Stomach smooth muscle (tissue), 2 donors: ENCODE measurements at regions not wholly inside any gene's neighbourhood (a gene's known extent, or its start where the extent isn't known, plus 50 kb on each side); places are given as distances from the start of the nearest gene placed in this dataset.
"Not testable (repeated sequence)": the region's sequence is repeated elsewhere in the genome, so short reads cannot be mapped to it uniquely, and the experiment has no call there.

ENCODE experiments used
- H3K27ac ChIP-seq: one replicate; pipeline ENCODE4 v1.7.0; 2013; ENCODE audit warnings: mild to moderate bottlenecking, low read length, inconsistent platforms
- H3K27me3 ChIP-seq, 2 donors: one replicate each; pipeline ENCODE4 v1.7.0; 2013; ENCODE audit warnings: low read length in 2 of 2; ENCODE audit not compliant: insufficient read depth in 2 of 2, control insufficient read depth in 1 of 2
- H3K36me3 ChIP-seq, 2 donors: one replicate each; pipeline ENCODE4 v1.7.0; 2013; ENCODE audit warnings: low read length in 2 of 2; ENCODE audit not compliant: control insufficient read depth in 2 of 2, insufficient read depth in 2 of 2
- H3K4me1 ChIP-seq: one replicate; pipeline ENCODE4 v1.7.0; 2013; ENCODE audit warnings: low read length; ENCODE audit not compliant: control insufficient read depth, insufficient read depth
- H3K4me3 ChIP-seq, 2 donors: one replicate each; pipeline ENCODE4 v1.7.0; 2013; ENCODE audit warnings: low read length in 2 of 2
- H3K9ac ChIP-seq, 2 donors: one replicate each; pipeline ENCODE4 v1.7.0; 2013; ENCODE audit warnings: low read length in 2 of 2, mild to moderate bottlenecking in 1 of 2
- H3K9me3 ChIP-seq, 2 donors: one replicate each; pipeline ENCODE4 v1.7.0; 2013; ENCODE audit warnings: low read length in 2 of 2; ENCODE audit not compliant: control insufficient read depth in 2 of 2
- donor health status: healthy.
- donor health status: Pancreatic carcinoma.

DNA sequence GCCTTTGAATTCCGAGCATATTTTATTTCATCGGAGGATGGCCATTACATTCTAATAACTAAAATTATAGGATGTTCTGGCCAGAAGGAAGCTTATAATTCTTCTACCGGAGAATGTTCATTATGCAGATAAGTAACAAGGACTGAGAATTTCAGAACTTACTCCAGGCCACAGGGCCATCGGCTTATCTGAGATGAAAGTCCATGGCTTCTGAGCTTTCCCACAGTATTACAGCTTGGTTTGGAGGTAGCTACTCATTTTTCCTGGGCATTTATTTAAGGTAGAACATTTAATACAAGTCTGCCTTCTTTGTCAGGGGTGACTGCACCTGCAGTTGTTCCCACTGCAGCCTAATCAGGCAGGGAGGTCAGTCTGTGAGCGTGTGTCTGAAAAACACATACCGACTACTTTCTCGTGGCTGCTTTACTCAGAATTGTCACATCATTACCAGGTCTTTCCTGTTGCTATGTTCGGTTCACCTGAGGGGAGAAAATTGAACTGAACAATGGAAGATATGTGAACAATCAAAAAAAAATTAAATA is 219.7 kb upstream of the CPHXL start:
- Histone ChIP-seq H3K4me3 (no peak overlapping the region), H3K27ac (no peak overlapping the region), H3K9ac (no peak overlapping the region), H3K4me1 (no peaks in the 10 kb centered on the region), H3K9me3 (no peaks in the 10 kb centered on the region), H3K36me3 (no peaks in the 10 kb centered on the region), H3K27me3 (no peaks in the 10 kb centered on the region)

GRCh38 chr16:75947626-75948239 is 221.4 kb upstream of the CPHXL start:
- Histone ChIP-seq H3K9ac (no peak overlapping the region), H3K9me3 (no peaks in the 10 kb centered on the region), H3K27ac (no peak overlapping the region), H3K4me3 (no peak overlapping the region), H3K27me3 (no peaks in the 10 kb centered on the region), H3K4me1 (no peaks in the 10 kb centered on the region), H3K36me3 (no peaks in the 10 kb centered on the region)

- H3K27me3 ChIP-seq = no peaks in the 10 kb centered on the region
- no peak overlapping the region for H3K9ac ChIP-seq
- no peaks in the 10 kb centered on the region for H3K4me1 ChIP-seq
- no peaks in the 10 kb centered on the region for H3K36me3 ChIP-seq
- H3K9me3 ChIP-seq = no peaks in the 10 kb centered on the region
- H3K4me3 ChIP-seq = no peak overlapping the region
- H3K27ac ChIP-seq = no peak overlapping the region
These were observed 222.2 kb upstream of the CPHXL start for GRCh38 chr16:75948441-75948840.

- H3K9me3 ChIP-seq = no peaks in the 10 kb centered on the region
- H3K36me3 ChIP-seq = no peaks in the 10 kb centered on the region
- H3K27ac ChIP-seq = no peak overlapping the region
- no peaks in the 10 kb centered on the region for H3K27me3 ChIP-seq
- H3K4me1 ChIP-seq = no peaks in the 10 kb centered on the region
- H3K9ac ChIP-seq = no peak overlapping the region
- no peak overlapping the region for H3K4me3 ChIP-seq
These were observed 222.6 kb upstream of the CPHXL start for GRCh38 chr16:75948886-75949285.

DNA sequence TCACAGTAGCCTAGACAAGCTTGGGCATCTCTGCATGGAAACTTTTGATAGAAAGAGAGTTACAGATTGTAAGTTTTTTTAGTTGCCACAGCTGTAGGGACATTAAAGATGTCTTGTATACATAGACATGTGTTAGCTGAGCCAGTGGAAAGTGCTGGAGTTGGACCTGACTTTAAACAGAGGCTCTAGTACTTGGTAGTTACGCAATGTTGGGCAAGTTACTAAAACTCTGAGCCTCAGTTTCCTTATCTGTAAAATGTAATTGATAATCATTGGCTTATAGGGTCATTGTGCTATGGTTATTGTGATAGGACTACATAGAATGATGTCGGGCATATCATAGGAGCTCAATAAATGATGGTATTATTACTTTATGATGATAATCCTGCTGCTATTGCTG is 225.8 kb upstream of the CPHXL start:
- no peak overlapping the region for H3K4me3 ChIP-seq
- no peak overlapping the region for H3K9ac ChIP-seq
- no peaks in the 10 kb centered on the region for H3K36me3 ChIP-seq
- no peaks in the 10 kb centered on the region for H3K4me1 ChIP-seq
- no peaks in the 10 kb centered on the region for H3K27me3 ChIP-seq
- no peaks in the 10 kb centered on the region for H3K9me3 ChIP-seq
- H3K27ac ChIP-seq = no peak overlapping the region

- no peaks in the 10 kb centered on the region for H3K9me3 ChIP-seq
- no peak overlapping the region for H3K9ac ChIP-seq
- no peaks in the 10 kb centered on the region for H3K4me1 ChIP-seq
- no peaks in the 10 kb centered on the region for H3K36me3 ChIP-seq
- H3K27ac ChIP-seq = no peak overlapping the region
- no peaks in the 10 kb centered on the region for H3K27me3 ChIP-seq
- no peak overlapping the region for H3K4me3 ChIP-seq
These were observed 231.6 kb upstream of the CPHXL start for GRCh38 chr16:75957870-75958269.

- H3K36me3 ChIP-seq = no peaks in the 10 kb centered on the region
- H3K4me3 ChIP-seq = no peak overlapping the region
- no peaks in the 10 kb centered on the region for H3K9me3 ChIP-seq
- H3K9ac ChIP-seq = no peak overlapping the region
- no peaks in the 10 kb centered on the region for H3K4me1 ChIP-seq
- no peaks in the 10 kb centered on the region for H3K27me3 ChIP-seq
- no peak overlapping the region for H3K27ac ChIP-seq
These were observed 239.4 kb upstream of the CPHXL start for GRCh38 chr16:75965504-75966374.

DNA sequence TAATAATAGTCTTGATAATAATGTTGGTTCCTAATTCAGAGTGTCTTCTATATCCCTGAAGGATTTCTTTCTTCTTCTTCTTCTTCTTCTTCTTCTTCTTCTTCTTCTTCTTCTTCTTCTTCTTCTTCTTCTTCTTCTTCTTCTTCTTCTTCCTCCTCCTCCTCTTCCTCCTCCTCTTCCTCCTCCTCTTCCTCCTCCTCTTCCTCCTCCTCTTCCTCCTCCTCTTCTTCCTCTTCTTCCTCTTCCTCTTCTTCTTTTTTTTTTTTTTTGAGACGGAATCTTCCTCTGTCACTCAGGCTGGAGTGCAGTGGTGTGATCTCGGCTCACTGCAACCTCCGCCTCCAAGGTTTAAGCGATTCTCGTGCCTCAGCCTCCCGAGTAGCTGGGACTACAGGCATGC is 242.8 kb upstream of the CPHXL start:
- H3K27ac ChIP-seq, H3K4me1 ChIP-seq, H3K4me3 ChIP-seq, H3K27me3 ChIP-seq, H3K9ac ChIP-seq, H3K36me3 ChIP-seq, H3K9me3 ChIP-seq: not testable (repeated sequence)

DNA sequence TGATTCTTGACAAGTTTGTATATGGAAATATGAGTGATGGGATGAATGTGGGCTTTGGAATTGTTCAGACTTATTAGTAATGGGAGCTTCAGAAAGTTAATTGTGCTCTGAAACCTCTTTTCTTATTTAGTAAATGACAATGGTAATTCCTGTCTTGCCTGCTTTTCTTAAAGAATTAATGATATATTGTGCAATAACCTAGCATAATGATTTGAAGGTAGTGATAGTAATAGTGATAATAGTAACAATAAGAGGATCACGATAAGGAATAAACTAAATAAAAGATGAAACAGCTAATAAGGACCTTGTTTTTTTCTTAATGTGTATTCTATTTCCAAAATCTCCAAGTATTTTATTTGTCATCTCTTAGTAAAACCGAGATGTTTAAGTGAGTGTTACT is 245.0 kb upstream of the CPHXL start:
- H3K4me1 ChIP-seq = no peaks in the 10 kb centered on the region
- no peak overlapping the region for H3K9ac ChIP-seq
- H3K27me3 ChIP-seq = no peaks in the 10 kb centered on the region
- H3K36me3 ChIP-seq = no peaks in the 10 kb centered on the region
- no peak overlapping the region for H3K27ac ChIP-seq
- H3K9me3 ChIP-seq = no peaks in the 10 kb centered on the region
- no peak overlapping the region for H3K4me3 ChIP-seq

- H3K9ac ChIP-seq = no peak overlapping the region
- no peaks in the 10 kb centered on the region for H3K27me3 ChIP-seq
- no peak overlapping the region for H3K4me3 ChIP-seq
- no peaks in the 10 kb centered on the region for H3K4me1 ChIP-seq
- no peaks in the 10 kb centered on the region for H3K9me3 ChIP-seq
- no peaks in the 10 kb centered on the region for H3K36me3 ChIP-seq
- no peak overlapping the region for H3K27ac ChIP-seq
These were observed 257.0 kb upstream of the CPHXL start for GRCh38 chr16:75983296-75983695.
